Hindlimb muscle (tissue), 1 donor: ENCODE measurements at regions not wholly inside any gene's neighbourhood (a gene's known extent, or its start where the extent isn't known, plus 50 kb on each side); places are given as distances from the start of the nearest gene placed in this dataset.
A peak's percentile ranks its signal among the peaks of the same experiment; 100 is the strongest.

ENCODE experiments used
- DNase-seq: peaks from one replicate; pipeline ENCODE4 v3.0.0-alpha.2; 2013

GRCh38 chr11:80188076-80188627 lies 747.3 kb upstream of the TENM4 start:
- DNase-seq = peak; percentile 5

- no peak for DNase-seq
Observed at GRCh38 chr11:80186692-80187091, 745.9 kb upstream of the TENM4 start.

- no peak for DNase-seq
Observed at GRCh38 chr11:80182901-80183300, 742.1 kb upstream of the TENM4 start.

- no peak for DNase-seq
Observed at GRCh38 chr11:80173371-80174136, 732.7 kb upstream of the TENM4 start.

GRCh38 chr11:80168796-80169195 lies 728.0 kb upstream of the TENM4 start:
- DNase-seq = no peak

- peak; percentile 3 for DNase-seq
Observed at GRCh38 chr11:80167766-80168165, 726.9 kb upstream of the TENM4 start.

GRCh38 chr11:80165744-80166143 lies 724.9 kb upstream of the TENM4 start:
- DNase-seq = no peak

GRCh38 chr11:80163441-80163840 lies 722.6 kb upstream of the TENM4 start:
- no peak for DNase-seq

GRCh38 chr11:80163011-80163410 lies 722.2 kb upstream of the TENM4 start:
- DNase-seq = no peak

GRCh38 chr11:80162387-80162786 lies 721.6 kb upstream of the TENM4 start:
- DNase-seq = no peak

- DNase-seq = no peak
Observed at GRCh38 chr11:80157447-80157846, 716.6 kb upstream of the TENM4 start.

- DNase-seq = no peak
Observed at GRCh38 chr11:80156062-80156461, 715.2 kb upstream of the TENM4 start.

- no peak for DNase-seq
Observed at GRCh38 chr11:80155412-80156017, 714.7 kb upstream of the TENM4 start.

GRCh38 chr11:80146232-80146631 lies 705.4 kb upstream of the TENM4 start:
- DNase-seq = no peak

GRCh38 chr11:80144897-80145594 lies 704.2 kb upstream of the TENM4 start:
- no peak for DNase-seq

GRCh38 chr11:80136991-80137390 lies 696.2 kb upstream of the TENM4 start:
- no peak for DNase-seq

- no peak for DNase-seq
Observed at GRCh38 chr11:80129396-80129795, 688.6 kb upstream of the TENM4 start.

- no peak for DNase-seq
Observed at GRCh38 chr11:80122211-80122610, 681.4 kb upstream of the TENM4 start.

GRCh38 chr11:80118073-80118472 lies 677.2 kb upstream of the TENM4 start:
- no peak for DNase-seq

- DNase-seq = no peak
Observed at GRCh38 chr11:80116796-80117195, 676.0 kb upstream of the TENM4 start.

- DNase-seq = no peak
Observed at GRCh38 chr11:80109652-80110051, 668.8 kb upstream of the TENM4 start.

- no peak for DNase-seq
Observed at GRCh38 chr11:80109031-80109430, 668.2 kb upstream of the TENM4 start.

GRCh38 chr11:80107415-80107814 lies 666.6 kb upstream of the TENM4 start:
- no peak for DNase-seq

- DNase-seq = no peak
Observed at GRCh38 chr11:80104191-80104590, 663.4 kb upstream of the TENM4 start.
